ENCODE measurements at regions not wholly inside any gene's neighbourhood (a gene's known extent, or its start where the extent isn't known, plus 50 kb on each side); places are given as distances from the start of the nearest gene placed in this dataset.

- no peaks in the 10 kb centered on the region for H3K27me3 Mint-ChIP-seq
- Histone ChIP-seq H2AFZ (ENCODE audit: insufficient read depth, low read depth, low read length, poor library complexity, severe bottlenecking) (no peak overlapping the region), H3K4me1 (ENCODE audit: control insufficient read depth in 2 of 2, insufficient read depth in 2 of 2, low read length in 2 of 2) (no peaks in the 10 kb centered on the region), H3K9ac (ENCODE audit: low read length) (no peak overlapping the region), H3K36me3 (replicated peaks in 1 of 2; ENCODE audit: control extremely low read depth in 1 of 2, control insufficient read depth in 1 of 2, extremely low read depth in 1 of 2, insufficient read depth in 2 of 2, low read length in 1 of 2) (no peaks in the 10 kb centered on the region), H4K20me1 (ENCODE audit: control insufficient read depth, insufficient read depth, low read length, poor library complexity, severe bottlenecking) (no peaks in the 10 kb centered on the region), H3K4me2 (replicated peaks; ENCODE audit: low read depth, low read length, poor library complexity, severe bottlenecking) (no peak overlapping the region), H3K27ac (ENCODE audit: low read length in 2 of 2) (no peak overlapping the region), H3K9me3 (ENCODE audit: control extremely low read depth in 1 of 3, control insufficient read depth in 2 of 3, insufficient read depth in 1 of 3, low read length in 2 of 3) (no peaks in the 10 kb centered on the region), H3K79me2 (ENCODE audit: control insufficient read depth, insufficient read depth, low read length) (no peaks in the 10 kb centered on the region), H3K4me3 (ENCODE audit: control extremely low read depth in 1 of 5, extremely low read depth in 1 of 5, insufficient read depth in 1 of 5, low read depth in 2 of 5, low read length in 4 of 5) (no peak overlapping the region), H3K27me3 (replicated peaks in 1 of 4; ENCODE audit: control extremely low read depth in 1 of 4, control insufficient read depth in 3 of 4, insufficient read depth in 4 of 4, low read length in 3 of 4) (no peaks in the 10 kb centered on the region)
- no peaks in the 10 kb centered on the region for H3K9me3 Mint-ChIP-seq (ENCODE audit: insufficient read depth)
- H3K4me3 Mint-ChIP-seq = no peak overlapping the region
- no CpG with 5 or more reads among the region's 6 CpGs for WGBS (ENCODE audit: insufficient coverage)
- TF ChIP-seq CTCF (IDR thresholded peaks at IDR 0.05) (no peak), EZH2 (IDR thresholded peaks at IDR 0.05; ENCODE audit: borderline replicate concordance, insufficient read depth, low read depth, low read length, poor library complexity, severe bottlenecking) (no peak)
- ChIA-PET CTCF (no interaction called here), POLR2A (no interaction called here)
- no peak for DNase-seq
- ATAC-seq (ENCODE audit: low read depth) = no peak
- intact Hi-C loops (cut with micrococcal nuclease) = no loop called here
- no peak overlapping the region for H3K27ac Mint-ChIP-seq
- no peaks in the 10 kb centered on the region for H3K4me1 Mint-ChIP-seq
Observed at GRCh38 chrX:6917666-6918065, 229.8 kb upstream of the STS start.

GRCh38 chrX:6910218-6910617 lies 237.3 kb upstream of the STS start:
- no peak overlapping the region for H3K4me3 Mint-ChIP-seq
- H3K9me3 Mint-ChIP-seq (ENCODE audit: insufficient read depth) = no peaks in the 10 kb centered on the region
- no peak overlapping the region for H3K4me3 ChIP-seq (ENCODE audit: control extremely low read depth in 1 of 5, extremely low read depth in 1 of 5, insufficient read depth in 1 of 5, low read depth in 2 of 5, low read length in 4 of 5)
- no peaks in the 10 kb centered on the region for H3K4me1 Mint-ChIP-seq
- intact Hi-C loops (cut with micrococcal nuclease) = no loop called here
- no peaks in the 10 kb centered on the region for H3K4me1 ChIP-seq (ENCODE audit: control insufficient read depth in 2 of 2, insufficient read depth in 2 of 2, low read length in 2 of 2)
- ChIA-PET POLR2A (no interaction called here), CTCF (no interaction called here)
- DNase-seq (no peak), ATAC-seq (ENCODE audit: low read depth) (no peak)
- no peaks in the 10 kb centered on the region for H4K20me1 ChIP-seq (ENCODE audit: control insufficient read depth, insufficient read depth, low read length, poor library complexity, severe bottlenecking)
- H2AFZ ChIP-seq (ENCODE audit: insufficient read depth, low read depth, low read length, poor library complexity, severe bottlenecking) = no peak overlapping the region
- TF ChIP-seq EZH2 (IDR thresholded peaks at IDR 0.05; ENCODE audit: borderline replicate concordance, insufficient read depth, low read depth, low read length, poor library complexity, severe bottlenecking) (no peak), CTCF (IDR thresholded peaks at IDR 0.05) (no peak)
- H3K9ac ChIP-seq (ENCODE audit: low read length) = no peak overlapping the region
- H3K27ac ChIP-seq (ENCODE audit: low read length in 2 of 2) = no peak overlapping the region
- no peaks in the 10 kb centered on the region for H3K36me3 ChIP-seq (replicated peaks in 1 of 2; ENCODE audit: control extremely low read depth in 1 of 2, control insufficient read depth in 1 of 2, extremely low read depth in 1 of 2, insufficient read depth in 2 of 2, low read length in 1 of 2)
- H3K9me3 ChIP-seq (ENCODE audit: control extremely low read depth in 1 of 3, control insufficient read depth in 2 of 3, insufficient read depth in 1 of 3, low read length in 2 of 3) = no peaks in the 10 kb centered on the region
- H3K27me3 ChIP-seq (replicated peaks in 1 of 4; ENCODE audit: control extremely low read depth in 1 of 4, control insufficient read depth in 3 of 4, insufficient read depth in 4 of 4, low read length in 3 of 4) = no peaks in the 10 kb centered on the region
- H3K79me2 ChIP-seq (ENCODE audit: control insufficient read depth, insufficient read depth, low read length) = no peaks in the 10 kb centered on the region
- H3K27ac Mint-ChIP-seq = no peak overlapping the region
- H3K4me2 ChIP-seq (replicated peaks; ENCODE audit: low read depth, low read length, poor library complexity, severe bottlenecking) = no peak overlapping the region
- no peaks in the 10 kb centered on the region for H3K27me3 Mint-ChIP-seq

Measured in B cell (primary cell).